T47D (cell line): ENCODE measurements at regions not wholly inside any gene's neighbourhood (a gene's known extent, or its start where the extent isn't known, plus 50 kb on each side); places are given as distances from the start of the nearest gene placed in this dataset.
"Not testable (repeated sequence)": the region's sequence is repeated elsewhere in the genome, so short reads cannot be mapped to it uniquely, and the experiment has no call there.

ENCODE experiments used
- DNase-seq, 2 experiments: peaks; one replicate each; pipeline versions ENCODE4 v3.0.0 to v3.0.0-alpha.2; 2011 to 2012; ENCODE audit warnings: low read depth in 1 of 2, low spot score in 1 of 2
- JUND ChIP-seq: IDR thresholded peaks from 2 replicates; pipeline ENCODE4 v1.6.1; 2012; ENCODE audit warnings: low read depth
- in situ Hi-C: cut with HindIII; loops from 2 replicates; pipeline ENCODE4 v1.10.0; 2016; ENCODE audit warnings: low sequenced_read_pairs, low pct_unique_long_range_greater_than_20kb

DNA sequence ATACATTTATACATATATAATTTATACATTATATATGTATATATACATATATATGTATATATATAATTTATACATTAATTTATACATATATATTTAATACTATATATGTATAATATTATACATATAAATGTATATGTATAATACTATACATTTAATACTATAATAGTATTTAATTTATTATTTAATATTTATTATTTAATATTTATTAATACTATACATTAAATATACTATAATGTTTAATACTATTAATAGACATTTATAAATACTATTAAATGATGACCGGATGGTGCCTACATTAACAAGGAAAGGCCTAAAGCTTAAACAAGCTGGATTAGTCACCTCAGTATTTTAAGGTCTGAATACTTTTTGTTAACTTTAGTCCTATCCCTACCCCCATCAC is 145.9 kb upstream of the HTR1E start:
- no peak for DNase-seq
- TF ChIP-seq JUND = no peak
- in situ Hi-C loops = no loop called here

- in situ Hi-C loops = no loop called here
- DNase-seq = no peak
- TF ChIP-seq JUND = no peak
Observed at GRCh38 chr6:86789779-86790411, 147.4 kb upstream of the HTR1E start.

DNA sequence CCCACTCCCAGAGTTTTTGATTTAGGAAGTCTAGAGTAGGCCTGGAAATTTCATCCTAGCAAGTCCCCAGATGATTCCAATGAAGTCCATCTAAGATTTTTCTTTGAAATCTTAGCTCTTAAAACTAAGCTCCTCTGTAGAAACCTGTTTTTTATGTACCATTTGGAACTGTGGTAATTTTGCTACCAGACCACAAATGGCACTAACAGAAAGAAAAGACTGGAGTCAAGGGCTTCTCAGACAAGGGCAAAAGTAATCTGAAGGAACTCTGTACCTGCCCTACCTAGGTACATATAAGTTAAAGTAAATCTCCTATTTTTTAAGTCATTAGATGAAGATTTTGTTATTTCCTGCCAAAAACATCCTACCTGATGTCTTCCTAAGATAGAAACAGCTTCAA is 155.0 kb upstream of the HTR1E start:
- no peak for DNase-seq
- in situ Hi-C loops = no loop called here
- TF ChIP-seq JUND = no peak

DNA sequence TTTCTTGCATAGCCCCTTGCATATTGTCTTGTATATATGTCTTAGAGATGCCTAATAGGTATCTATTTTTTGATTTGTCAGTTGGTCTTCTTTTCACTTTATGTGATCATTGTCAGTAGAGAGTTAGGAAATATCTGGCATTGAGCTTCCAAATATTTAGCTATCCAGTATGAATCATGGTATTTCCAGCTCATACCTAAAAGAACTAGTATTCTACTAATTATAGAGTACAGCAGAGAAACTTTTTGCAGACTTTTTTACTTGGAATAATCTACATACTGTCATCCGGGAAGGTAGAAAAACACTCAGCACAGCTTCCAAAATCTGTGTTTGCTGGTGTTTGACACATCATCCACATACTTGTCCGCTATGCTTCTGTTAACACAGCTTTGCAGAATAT is 156.4 kb upstream of the HTR1E start:
- DNase-seq = no peak
- TF ChIP-seq JUND = no peak
- in situ Hi-C loops = no loop called here

GRCh38 chr6:86775893-86776292 is 161.4 kb upstream of the HTR1E start:
- in situ Hi-C loops = no loop called here
- no peak for TF ChIP-seq JUND
- DNase-seq = no peak

GRCh38 chr6:86765211-86765610 is 172.1 kb upstream of the HTR1E start:
- in situ Hi-C loops = no loop called here
- no peak for DNase-seq
- TF ChIP-seq JUND = no peak

DNA sequence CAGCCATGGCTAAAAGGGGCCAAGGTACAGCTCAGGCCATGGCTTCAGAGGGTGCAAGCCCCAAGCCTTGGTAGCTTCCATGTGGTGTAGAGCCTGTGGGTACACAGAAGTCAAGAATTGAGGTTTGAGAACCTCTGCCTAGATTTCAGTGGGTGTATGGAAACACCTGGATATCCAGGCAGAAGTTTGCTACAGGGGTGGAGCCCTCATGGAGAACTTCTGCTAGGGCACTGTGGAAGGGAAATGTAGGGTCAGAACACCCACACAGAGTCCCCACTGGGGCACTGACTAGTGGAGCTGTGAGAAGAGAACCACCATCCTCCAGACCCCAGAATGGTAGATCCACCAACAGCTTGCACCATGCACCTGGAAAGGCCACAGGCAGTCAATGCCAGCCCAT is 177.4 kb upstream of the HTR1E start:
- in situ Hi-C loops, DNase-seq: not testable (repeated sequence)

DNA sequence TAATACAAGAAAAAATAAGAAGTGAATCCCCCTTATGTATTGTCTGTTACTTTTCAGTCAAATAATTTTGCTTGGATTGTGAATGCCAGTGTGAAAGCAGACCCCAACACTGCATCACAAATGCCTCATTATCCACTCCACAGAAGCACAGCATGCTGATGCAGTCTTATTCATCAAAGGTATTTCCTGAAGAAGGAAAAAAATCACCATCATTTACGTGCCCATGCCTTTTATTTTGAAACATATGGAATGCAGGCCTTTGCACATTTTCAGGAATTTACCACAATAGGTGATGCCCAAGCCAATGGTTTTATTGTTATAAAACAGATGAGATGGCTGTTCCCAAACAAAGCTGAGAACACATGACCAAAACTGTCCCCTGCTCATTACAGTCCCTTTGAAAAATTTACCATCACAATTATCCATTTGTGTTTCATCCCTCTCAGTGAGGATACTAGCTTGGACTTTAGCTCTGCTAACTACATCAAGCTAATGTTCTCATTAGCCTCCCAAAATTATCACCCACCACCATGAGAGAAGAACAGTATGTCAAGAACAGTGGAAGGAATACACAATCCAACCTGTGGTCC is 180.6 kb upstream of the HTR1E start:
- TF ChIP-seq JUND = no peak
- DNase-seq = no peak
- in situ Hi-C loops = no loop called here

DNA sequence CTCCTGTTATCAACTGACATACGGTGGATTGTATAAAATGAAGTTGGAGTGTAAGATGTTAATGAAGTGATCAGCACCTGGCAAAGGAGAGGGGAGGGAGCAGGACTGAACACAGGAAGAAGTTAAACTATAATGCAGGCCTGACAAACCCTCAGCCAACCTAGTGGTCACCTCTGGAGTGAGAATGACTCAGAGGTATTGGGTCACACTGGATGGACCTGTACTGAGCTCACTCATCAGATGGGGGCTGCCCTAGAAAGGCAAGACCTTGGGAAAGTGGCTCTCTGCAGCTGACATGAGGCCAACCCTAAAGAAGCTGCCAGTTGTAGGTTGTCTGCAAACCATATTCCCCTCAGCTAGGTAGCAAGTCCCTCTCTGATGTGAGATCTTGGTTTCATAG is 193.3 kb upstream of the HTR1E start:
- no peak for DNase-seq
- in situ Hi-C loops = no loop called here
- no peak for TF ChIP-seq JUND

GRCh38 chr6:86738078-86738477 is 199.2 kb upstream of the HTR1E start:
- in situ Hi-C loops = no loop called here
- TF ChIP-seq JUND = no peak
- no peak for DNase-seq

DNA sequence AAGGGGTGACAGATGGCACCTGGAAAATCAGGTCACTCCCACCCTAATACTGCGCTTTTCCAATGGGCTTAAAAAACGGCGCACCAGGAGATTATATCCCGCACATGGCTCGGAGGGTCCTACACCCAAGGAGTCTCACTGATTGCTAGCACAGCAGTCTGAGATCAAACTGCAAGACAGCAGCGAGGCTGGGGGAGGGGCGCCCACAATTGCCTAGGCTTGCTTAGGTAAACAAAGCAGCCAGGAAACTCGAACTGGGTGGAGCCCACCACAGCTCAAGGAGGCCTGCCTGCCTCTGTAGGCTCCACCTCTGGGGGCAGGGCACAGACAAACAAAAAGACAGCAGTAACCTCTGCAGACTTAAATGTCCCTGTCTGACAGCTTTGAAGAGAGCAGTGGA is 205.7 kb upstream of the HTR1E start:
- DNase-seq, in situ Hi-C loops: not testable (repeated sequence)

- in situ Hi-C loops, DNase-seq: not testable (repeated sequence)
Observed at GRCh38 chr6:86730772-86731171, 206.6 kb upstream of the HTR1E start.

DNA sequence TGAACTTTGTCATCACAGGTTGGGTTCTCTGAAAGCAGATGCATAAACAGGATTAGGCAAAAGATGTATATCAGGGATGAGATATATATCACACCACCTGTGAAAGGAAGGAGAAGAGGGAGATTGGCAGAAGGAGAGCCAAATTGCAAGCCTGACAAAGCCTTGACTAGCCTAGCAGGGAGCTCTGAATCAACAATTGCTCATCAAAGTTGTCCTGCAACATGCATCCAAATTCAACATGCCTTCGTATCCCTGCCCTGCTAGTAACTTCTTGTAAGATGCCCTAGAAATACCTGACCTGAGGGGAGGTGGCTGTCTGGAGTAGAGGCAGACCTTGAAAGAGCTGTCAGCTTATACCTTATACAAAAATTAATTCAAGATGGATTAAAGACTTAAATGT is 207.1 kb upstream of the HTR1E start:
- DNase-seq = no peak
- in situ Hi-C loops = no loop called here
- TF ChIP-seq JUND = no peak

DNA sequence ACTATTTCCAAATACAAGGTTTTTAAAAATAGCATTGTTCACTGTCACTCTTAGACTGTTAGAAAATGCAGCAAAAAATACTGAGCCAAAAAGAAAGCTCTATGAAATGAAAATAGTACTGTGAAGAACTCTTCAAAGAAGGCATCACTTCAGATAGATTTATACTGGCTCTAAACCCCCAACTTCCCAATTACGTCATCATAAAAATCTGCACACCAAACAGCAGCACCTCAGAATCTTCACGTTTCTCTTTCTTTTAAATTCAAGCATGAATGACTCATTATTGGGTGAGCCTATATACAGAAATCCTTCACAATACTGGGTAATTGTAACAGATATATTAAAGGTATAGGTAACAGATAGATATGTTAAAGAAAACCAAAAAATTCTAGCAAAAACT is 208.4 kb upstream of the HTR1E start:
- in situ Hi-C loops = no loop called here
- no peak for TF ChIP-seq JUND

More for the DNA sequence above, 208.4 kb upstream of the HTR1E start:
- no peak for DNase-seq
